ENCODE measurements at regions not wholly inside any gene's neighbourhood (a gene's known extent, or its start where the extent isn't known, plus 50 kb on each side); places are given as distances from the start of the nearest gene placed in this dataset.
"Not testable (repeated sequence)": the region's sequence is repeated elsewhere in the genome, so short reads cannot be mapped to it uniquely, and the experiment has no call there.

DNA sequence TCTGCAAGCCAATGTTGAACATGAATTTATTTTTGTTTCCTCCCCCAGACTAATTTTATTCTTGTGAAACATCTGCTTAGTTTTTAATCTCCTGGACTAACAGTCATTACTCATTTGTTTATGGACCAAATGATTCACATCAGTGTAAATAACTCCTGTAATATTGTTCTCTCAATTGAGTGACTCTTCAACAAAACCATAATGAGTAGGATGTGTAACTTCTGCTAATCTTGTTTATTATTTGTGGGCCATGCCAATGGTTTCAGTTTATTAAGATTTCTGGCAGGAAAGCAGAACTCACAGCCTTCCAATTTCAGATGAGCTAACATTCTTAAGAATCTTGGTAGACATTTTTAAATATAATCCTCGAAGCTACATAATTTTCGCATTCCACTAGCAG lies 1216.3 kb upstream of the GOT2 start:
- Histone ChIP-seq H3K79me2 (ENCODE audit: insufficient read depth, low read length) (no peaks in the 10 kb centered on the region), H3K36me3 (replicated peaks in 1 of 2; ENCODE audit: control insufficient read depth in 1 of 2, insufficient read depth in 2 of 2, low read length in 2 of 2) (no peaks in the 10 kb centered on the region), H3K27me3 (ENCODE audit: control insufficient read depth in 1 of 2, insufficient read depth in 2 of 2, low read length in 2 of 2) (no peaks in the 10 kb centered on the region), H2AFZ (ENCODE audit: low read length) (no peak overlapping the region), H3K4me3 (replicated peaks in 1 of 3; ENCODE audit: insufficient read depth in 1 of 3, low read depth in 2 of 3, low read length in 3 of 3) (no peak overlapping the region), H3K4me2 (ENCODE audit: low read depth, low read length) (no peak overlapping the region), H3K4me1 (ENCODE audit: insufficient read depth, low read length) (no peaks in the 10 kb centered on the region), H3K9ac (ENCODE audit: insufficient read depth, low read depth, low read length) (no peak overlapping the region), H3K27ac (ENCODE audit: extremely low read length, insufficient read depth, low read length) (no peak overlapping the region), H3K9me3 (ENCODE audit: low read length) (peaks cover 81% of the 10 kb centered on the region), H4K20me1 (ENCODE audit: insufficient read depth, low read length) (no peaks in the 10 kb centered on the region)
- BruUV-seq (replicated peaks): no TSS peak
- in situ Hi-C loops (cut with HindIII; ENCODE audit: extremely low pct_ligation_motif_present, low pct_unique_long_range_greater_than_20kb): no loop called here
- TF ChIP-seq RARA (CRISPR knock-in tag; IDR thresholded peaks at IDR 0.05): no peak
- TF ChIP-seq EEA1 (CRISPR knock-in tag; IDR thresholded peaks at IDR 0.05; ENCODE audit: borderline replicate concordance): no peak
- no peak for TF ChIP-seq ELF1 (CRISPR knock-in tag; IDR thresholded peaks at IDR 0.05)
- no peak for TF ChIP-seq RBM39 (IDR thresholded peaks at IDR 0.05; ENCODE audit: low read depth, low read length, poor library complexity, severe bottlenecking)
- TF ChIP-seq ZNF44 (CRISPR knock-in tag; IDR thresholded peaks at IDR 0.05): no peak
- TF ChIP-seq SNAI1 (CRISPR knock-in tag; IDR thresholded peaks at IDR 0.05; ENCODE audit: borderline replicate concordance): no peak
- TF ChIP-seq KMT2B (CRISPR knock-in tag; IDR thresholded peaks at IDR 0.05): no peak
- no peak for TF ChIP-seq ZNF607 (CRISPR knock-in tag; IDR thresholded peaks at IDR 0.05; ENCODE audit: borderline replicate concordance)
- no peak for TF ChIP-seq ZNF549 (CRISPR knock-in tag; IDR thresholded peaks at IDR 0.05)
- TF ChIP-seq, protein P1, sequence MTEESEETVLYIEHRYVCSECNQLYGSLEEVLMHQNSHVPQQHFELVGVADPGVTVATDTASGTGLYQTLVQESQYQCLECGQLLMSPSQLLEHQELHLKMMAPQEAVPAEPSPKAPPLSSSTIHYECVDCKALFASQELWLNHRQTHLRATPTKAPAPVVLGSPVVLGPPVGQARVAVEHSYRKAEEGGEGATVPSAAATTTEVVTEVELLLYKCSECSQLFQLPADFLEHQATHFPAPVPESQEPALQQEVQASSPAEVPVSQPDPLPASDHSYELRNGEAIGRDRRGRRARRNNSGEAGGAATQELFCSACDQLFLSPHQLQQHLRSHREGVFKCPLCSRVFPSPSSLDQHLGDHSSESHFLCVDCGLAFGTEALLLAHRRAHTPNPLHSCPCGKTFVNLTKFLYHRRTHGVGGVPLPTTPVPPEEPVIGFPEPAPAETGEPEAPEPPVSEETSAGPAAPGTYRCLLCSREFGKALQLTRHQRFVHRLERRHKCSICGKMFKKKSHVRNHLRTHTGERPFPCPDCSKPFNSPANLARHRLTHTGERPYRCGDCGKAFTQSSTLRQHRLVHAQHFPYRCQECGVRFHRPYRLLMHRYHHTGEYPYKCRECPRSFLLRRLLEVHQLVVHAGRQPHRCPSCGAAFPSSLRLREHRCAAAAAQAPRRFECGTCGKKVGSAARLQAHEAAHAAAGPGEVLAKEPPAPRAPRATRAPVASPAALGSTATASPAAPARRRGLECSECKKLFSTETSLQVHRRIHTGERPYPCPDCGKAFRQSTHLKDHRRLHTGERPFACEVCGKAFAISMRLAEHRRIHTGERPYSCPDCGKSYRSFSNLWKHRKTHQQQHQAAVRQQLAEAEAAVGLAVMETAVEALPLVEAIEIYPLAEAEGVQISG (CRISPR knock-in tag; IDR thresholded peaks at IDR 0.05): no peak
- TF ChIP-seq, protein P2, sequence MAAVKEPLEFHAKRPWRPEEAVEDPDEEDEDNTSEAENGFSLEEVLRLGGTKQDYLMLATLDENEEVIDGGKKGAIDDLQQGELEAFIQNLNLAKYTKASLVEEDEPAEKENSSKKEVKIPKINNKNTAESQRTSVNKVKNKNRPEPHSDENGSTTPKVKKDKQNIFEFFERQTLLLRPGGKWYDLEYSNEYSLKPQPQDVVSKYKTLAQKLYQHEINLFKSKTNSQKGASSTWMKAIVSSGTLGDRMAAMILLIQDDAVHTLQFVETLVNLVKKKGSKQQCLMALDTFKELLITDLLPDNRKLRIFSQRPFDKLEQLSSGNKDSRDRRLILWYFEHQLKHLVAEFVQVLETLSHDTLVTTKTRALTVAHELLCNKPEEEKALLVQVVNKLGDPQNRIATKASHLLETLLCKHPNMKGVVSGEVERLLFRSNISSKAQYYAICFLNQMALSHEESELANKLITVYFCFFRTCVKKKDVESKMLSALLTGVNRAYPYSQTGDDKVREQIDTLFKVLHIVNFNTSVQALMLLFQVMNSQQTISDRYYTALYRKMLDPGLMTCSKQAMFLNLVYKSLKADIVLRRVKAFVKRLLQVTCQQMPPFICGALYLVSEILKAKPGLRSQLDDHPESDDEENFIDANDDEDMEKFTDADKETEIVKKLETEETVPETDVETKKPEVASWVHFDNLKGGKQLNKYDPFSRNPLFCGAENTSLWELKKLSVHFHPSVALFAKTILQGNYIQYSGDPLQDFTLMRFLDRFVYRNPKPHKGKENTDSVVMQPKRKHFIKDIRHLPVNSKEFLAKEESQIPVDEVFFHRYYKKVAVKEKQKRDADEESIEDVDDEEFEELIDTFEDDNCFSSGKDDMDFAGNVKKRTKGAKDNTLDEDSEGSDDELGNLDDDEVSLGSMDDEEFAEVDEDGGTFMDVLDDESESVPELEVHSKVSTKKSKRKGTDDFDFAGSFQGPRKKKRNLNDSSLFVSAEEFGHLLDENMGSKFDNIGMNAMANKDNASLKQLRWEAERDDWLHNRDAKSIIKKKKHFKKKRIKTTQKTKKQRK (IDR thresholded peaks at IDR 0.05; ENCODE audit: low read length): no peak
- intact Hi-C loops (cut with micrococcal nuclease; ENCODE audit: unreplicated experiment): no loop called here
- ATAC-seq (no peak), FAIRE-seq (no peak), DNase-seq (ENCODE audit: low spot score) (no peak)
- ChIA-PET POLR2A (no interaction called here), CTCF (ENCODE audit: low intra/inter-chr PET ratio, low total read pairs) (no interaction called here)
- WGBS (ENCODE audit: low lambda C conversion rate): 1% methylated on average over 2 of the region's 2 CpGs

DNA sequence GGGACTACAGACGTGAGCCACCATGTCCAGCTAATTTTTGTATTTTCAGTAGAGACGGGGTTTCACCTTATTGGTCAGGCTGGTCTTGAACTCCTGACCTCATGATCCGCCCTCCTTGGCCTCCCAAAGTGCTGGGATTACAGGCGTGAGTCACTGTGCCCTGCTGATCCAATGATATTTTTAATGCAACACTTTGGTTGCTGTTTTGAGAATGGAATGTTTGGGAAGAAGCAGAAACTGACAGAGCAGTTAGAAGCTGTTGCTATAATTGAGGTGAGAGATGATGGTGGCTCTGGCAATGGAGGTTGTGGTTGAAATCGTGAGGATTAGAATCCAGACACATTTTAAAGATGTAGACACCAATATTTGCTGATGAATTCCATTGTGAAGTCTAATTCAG lies 1209.9 kb upstream of the GOT2 start:
- H3K27ac ChIP-seq (ENCODE audit: extremely low read length, insufficient read depth, low read length); H3K4me2 ChIP-seq (ENCODE audit: low read depth, low read length); H3K4me1 ChIP-seq (ENCODE audit: insufficient read depth, low read length); POLR2A ChIA-PET; H3K79me2 ChIP-seq (ENCODE audit: insufficient read depth, low read length); H3K4me3 ChIP-seq (replicated peaks in 1 of 3; ENCODE audit: insufficient read depth in 1 of 3, low read depth in 2 of 3, low read length in 3 of 3); FAIRE-seq; BruUV-seq (replicated peaks); H4K20me1 ChIP-seq (ENCODE audit: insufficient read depth, low read length); H3K27me3 ChIP-seq (ENCODE audit: control insufficient read depth in 1 of 2, insufficient read depth in 2 of 2, low read length in 2 of 2); H3K9ac ChIP-seq (ENCODE audit: insufficient read depth, low read depth, low read length); in situ Hi-C loops (cut with HindIII; ENCODE audit: extremely low pct_ligation_motif_present, low pct_unique_long_range_greater_than_20kb); ATAC-seq; CTCF ChIA-PET (ENCODE audit: low intra/inter-chr PET ratio, low total read pairs); DNase-seq (ENCODE audit: low spot score); H3K36me3 ChIP-seq (replicated peaks in 1 of 2; ENCODE audit: control insufficient read depth in 1 of 2, insufficient read depth in 2 of 2, low read length in 2 of 2); H2AFZ ChIP-seq (ENCODE audit: low read length); intact Hi-C loops (cut with micrococcal nuclease; ENCODE audit: unreplicated experiment): not testable (repeated sequence)
- H3K9me3 ChIP-seq (ENCODE audit: low read length): peaks cover 88% of the 10 kb centered on the region
- WGBS (ENCODE audit: low lambda C conversion rate): 3% methylated on average over 5 of the region's 5 CpGs

All from HepG2 (cell line).